HG02885 (cell line): ENCODE measurements at regions not wholly inside any gene's neighbourhood (a gene's known extent, or its start where the extent isn't known, plus 50 kb on each side); places are given as distances from the start of the nearest gene placed in this dataset.

Experiments
- ATAC-seq: cut with Tn5 transposase; IDR thresholded peaks from one replicate; pipeline ENCODE4 v1.9.1; 2021; ENCODE audit warnings: mild to moderate bottlenecking; ENCODE audit not compliant: unreplicated experiment, poor library complexity

GRCh38 chr4:11912886-11913285 lies 484.2 kb upstream of the HS3ST1 start:
- no peak for ATAC-seq

- no peak for ATAC-seq
Observed at GRCh38 chr4:11910812-11911211, 482.1 kb upstream of the HS3ST1 start.

GRCh38 chr4:11908712-11909111 lies 480.0 kb upstream of the HS3ST1 start:
- no peak for ATAC-seq

- no peak for ATAC-seq
Observed at GRCh38 chr4:11908205-11908604, 479.5 kb upstream of the HS3ST1 start.

GRCh38 chr4:11904846-11905739 lies 476.4 kb upstream of the HS3ST1 start:
- ATAC-seq, result no peak

GRCh38 chr4:11904117-11904535 lies 475.4 kb upstream of the HS3ST1 start:
- no peak for ATAC-seq

- ATAC-seq, result no peak
Observed at GRCh38 chr4:11901089-11901488, 472.4 kb upstream of the HS3ST1 start.

GRCh38 chr4:11900359-11900758 lies 471.7 kb upstream of the HS3ST1 start:
- no peak for ATAC-seq

GRCh38 chr4:11898796-11899195 lies 470.1 kb upstream of the HS3ST1 start:
- no peak for ATAC-seq

GRCh38 chr4:11895766-11896165 lies 467.1 kb upstream of the HS3ST1 start:
- ATAC-seq, result no peak

- ATAC-seq, result no peak
Observed at GRCh38 chr4:11894977-11895376, 466.3 kb upstream of the HS3ST1 start.

- no peak for ATAC-seq
Observed at GRCh38 chr4:11894221-11894620, 465.5 kb upstream of the HS3ST1 start.

- no peak for ATAC-seq
Observed at GRCh38 chr4:11889099-11889498, 460.4 kb upstream of the HS3ST1 start.

GRCh38 chr4:11881947-11882346 lies 453.3 kb upstream of the HS3ST1 start:
- no peak for ATAC-seq

GRCh38 chr4:11881364-11881763 lies 452.7 kb upstream of the HS3ST1 start:
- no peak for ATAC-seq

- no peak for ATAC-seq
Observed at GRCh38 chr4:11878241-11878640, 449.5 kb upstream of the HS3ST1 start.

- no peak for ATAC-seq
Observed at GRCh38 chr4:11876104-11876503, 447.4 kb upstream of the HS3ST1 start.

- no peak for ATAC-seq
Observed at GRCh38 chr4:11869191-11869870, 440.6 kb upstream of the HS3ST1 start.

GRCh38 chr4:11866391-11866790 lies 437.7 kb upstream of the HS3ST1 start:
- ATAC-seq, result no peak

- no peak for ATAC-seq
Observed at GRCh38 chr4:11860996-11861395, 432.3 kb upstream of the HS3ST1 start.

GRCh38 chr4:11857881-11858280 lies 429.2 kb upstream of the HS3ST1 start:
- no peak for ATAC-seq

GRCh38 chr4:11847167-11847566 lies 418.5 kb upstream of the HS3ST1 start:
- ATAC-seq, result no peak
